GM23248 (cell line): ENCODE measurements at regions not wholly inside any gene's neighbourhood (a gene's known extent, or its start where the extent isn't known, plus 50 kb on each side); places are given as distances from the start of the nearest gene placed in this dataset.

Experiments
- EZH2 ChIP-seq: fragments of 200-600 bp; sonication (generic); IDR thresholded peaks from 2 replicates; pipeline ENCODE4 v1.6.1; 2018; ENCODE audit warnings: antibody characterized with exemption, mild to moderate bottlenecking; ENCODE audit not compliant: insufficient read depth, poor library complexity, severe bottlenecking
- EZH2phosphoT487 ChIP-seq: fragments of 200-600 bp; sonication (generic); IDR thresholded peaks from 2 replicates; pipeline ENCODE4 v1.6.1; 2018; ENCODE audit warnings: antibody characterized with exemption, moderate library complexity, mild to moderate bottlenecking, low read depth; ENCODE audit not compliant: insufficient read depth

DNA sequence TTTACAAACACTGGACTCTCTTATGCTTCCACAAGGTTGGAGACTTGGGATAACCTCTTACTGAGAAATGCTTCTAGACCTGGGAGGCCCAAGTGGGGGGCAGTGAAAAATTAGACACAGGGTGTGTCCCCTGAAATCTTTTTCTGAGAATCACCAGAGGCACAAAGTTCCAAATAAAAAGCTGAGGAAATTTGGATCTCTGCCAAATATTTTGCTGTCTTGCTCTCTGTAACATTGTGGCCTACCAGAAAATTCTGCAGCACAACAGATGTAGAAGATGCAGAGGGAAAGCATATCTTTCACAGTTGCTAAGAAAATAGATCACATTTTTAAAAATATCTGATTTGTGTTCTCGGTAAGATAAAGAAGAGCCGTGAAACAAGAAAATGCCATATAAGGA lies 849.4 kb downstream of the CCSER2 start:
- TF ChIP-seq EZH2phosphoT487, result no peak
- no peak for TF ChIP-seq EZH2
